H1 (cell line): ENCODE measurements at regions not wholly inside any gene's neighbourhood (a gene's known extent, or its start where the extent isn't known, plus 50 kb on each side); places are given as distances from the start of the nearest gene placed in this dataset.

Source experiments
- CBX5 ChIP-seq: fragments of 300-800, 300-1000 bp; sonication (generic); IDR thresholded peaks from 2 replicates; pipeline ENCODE4 v1.7.1; 2016; ENCODE audit warnings: antibody characterized with exemption, low read length, low read depth
- EP300 ChIP-seq, 2 experiments: IDR thresholded peaks; 1 replicate in 1 of 2; 2 replicates in 1 of 2; pipeline ENCODE4 v1.6.1; 2011 to 2012; ENCODE audit warnings: low read depth in 2 of 2, low read length in 2 of 2, mild to moderate bottlenecking in 2 of 2, borderline replicate concordance in 1 of 2, inconsistent platforms in 1 of 2, moderate library complexity in 1 of 2
- GTF2F1 ChIP-seq: IDR thresholded peaks from 2 replicates; pipeline ENCODE4 v1.6.1; 2012; ENCODE audit warnings: low read depth, low read length, improper control_type of control experiment, borderline replicate concordance
- JUND ChIP-seq: IDR thresholded peaks from 2 replicates; pipeline ENCODE4 v1.6.1; 2011; ENCODE audit warnings: mild to moderate bottlenecking, improper control_type of control experiment, low read length
- NRF1 ChIP-seq: IDR thresholded peaks from 2 replicates; pipeline ENCODE4 v1.6.1; 2011; ENCODE audit warnings: mild to moderate bottlenecking, low read depth, low read length, improper control_type of control experiment
- POLR2AphosphoS5 ChIP-seq: IDR thresholded peaks from 2 replicates; pipeline ENCODE4 v1.6.1; 2011; ENCODE audit warnings: low read depth, low read length
- SIX5 ChIP-seq: IDR thresholded peaks from 2 replicates; pipeline ENCODE4 v1.6.1; 2011; ENCODE audit warnings: mild to moderate bottlenecking, low read depth, low read length
- TAF1 ChIP-seq: IDR thresholded peaks from 2 replicates; pipeline ENCODE4 v1.6.1; 2011; ENCODE audit warnings: mild to moderate bottlenecking, low read depth, low read length
- TEAD4 ChIP-seq: IDR thresholded peaks from 2 replicates; pipeline ENCODE4 v1.6.1; 2012; ENCODE audit warnings: low read depth, low read length, inconsistent platforms, mixed read lengths
- TF ChIP-seq, protein P1 (sequence below), 3 experiments: IDR thresholded peaks; 1 replicate in 2 of 3; 2 replicates in 1 of 3; pipeline versions ENCODE4 v1.5.1 to v1.6.1; 2011; ENCODE audit warnings: low read length in 3 of 3, mild to moderate bottlenecking in 3 of 3, inconsistent platforms in 2 of 3, low read depth in 1 of 3, moderate library complexity in 1 of 3; ENCODE audit not compliant: insufficient read depth in 1 of 3; ENCODE audit errors: control extremely low read depth in 1 of 3

DNA sequence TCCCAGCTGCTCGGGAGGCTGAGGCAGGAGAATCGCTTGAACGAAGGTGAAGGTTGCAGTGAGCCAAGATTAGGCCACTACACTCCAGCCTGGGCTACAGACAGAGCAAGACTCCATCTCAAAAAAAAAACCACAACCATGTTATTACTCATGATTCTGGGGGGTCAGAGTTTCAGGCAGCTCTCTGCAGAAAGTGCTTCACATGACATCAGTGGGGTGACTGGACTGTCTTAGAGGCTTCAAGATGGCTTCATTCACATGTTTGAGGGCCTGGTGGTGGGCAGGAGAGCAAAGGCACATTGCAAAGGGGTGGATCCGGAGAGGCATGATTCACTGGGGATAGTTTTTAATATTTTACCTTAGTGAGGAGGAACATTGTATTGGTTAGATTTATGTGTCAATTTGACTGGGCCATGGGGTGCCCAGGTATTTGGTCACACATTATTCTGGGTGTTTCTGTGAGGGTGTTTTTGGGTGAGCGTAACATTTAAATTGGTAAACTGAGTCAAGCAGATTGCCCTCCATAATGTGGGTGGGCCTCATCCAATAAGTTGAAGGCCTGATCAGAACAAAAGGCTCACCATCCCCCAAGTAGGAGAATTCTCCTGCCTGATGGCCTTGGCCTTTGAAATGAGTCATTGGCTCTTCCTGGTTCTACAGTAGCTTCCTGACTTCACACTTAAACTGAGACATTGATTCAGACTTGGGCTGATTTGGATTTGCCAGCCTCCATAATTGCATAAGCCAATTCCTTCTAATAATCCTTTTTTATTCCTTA, 109.8 kb downstream of the GOSR1 start:
- TF ChIP-seq TEAD4 = no peak
- TF ChIP-seq TAF1 = no peak
- TF ChIP-seq EP300 (IDR thresholded peaks at IDR 0.05; ENCODE audit: borderline replicate concordance in 1 of 2, low read depth in 2 of 2, low read length in 2 of 2) = no peak
- TF ChIP-seq NRF1 = no peak
- no peak for TF ChIP-seq SIX5
- TF ChIP-seq, protein P1, sequence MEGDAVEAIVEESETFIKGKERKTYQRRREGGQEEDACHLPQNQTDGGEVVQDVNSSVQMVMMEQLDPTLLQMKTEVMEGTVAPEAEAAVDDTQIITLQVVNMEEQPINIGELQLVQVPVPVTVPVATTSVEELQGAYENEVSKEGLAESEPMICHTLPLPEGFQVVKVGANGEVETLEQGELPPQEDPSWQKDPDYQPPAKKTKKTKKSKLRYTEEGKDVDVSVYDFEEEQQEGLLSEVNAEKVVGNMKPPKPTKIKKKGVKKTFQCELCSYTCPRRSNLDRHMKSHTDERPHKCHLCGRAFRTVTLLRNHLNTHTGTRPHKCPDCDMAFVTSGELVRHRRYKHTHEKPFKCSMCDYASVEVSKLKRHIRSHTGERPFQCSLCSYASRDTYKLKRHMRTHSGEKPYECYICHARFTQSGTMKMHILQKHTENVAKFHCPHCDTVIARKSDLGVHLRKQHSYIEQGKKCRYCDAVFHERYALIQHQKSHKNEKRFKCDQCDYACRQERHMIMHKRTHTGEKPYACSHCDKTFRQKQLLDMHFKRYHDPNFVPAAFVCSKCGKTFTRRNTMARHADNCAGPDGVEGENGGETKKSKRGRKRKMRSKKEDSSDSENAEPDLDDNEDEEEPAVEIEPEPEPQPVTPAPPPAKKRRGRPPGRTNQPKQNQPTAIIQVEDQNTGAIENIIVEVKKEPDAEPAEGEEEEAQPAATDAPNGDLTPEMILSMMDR (IDR thresholded peaks at IDR 0.05; ENCODE audit: control extremely low read depth in 1 of 3, insufficient read depth in 1 of 3, low read depth in 1 of 3, low read length in 3 of 3) = no peak
- no peak for TF ChIP-seq POLR2AphosphoS5
- TF ChIP-seq CBX5 = no peak
- no peak for TF ChIP-seq JUND
- no peak for TF ChIP-seq GTF2F1
